ENCODE measurements at regions not wholly inside any gene's neighbourhood (a gene's known extent, or its start where the extent isn't known, plus 50 kb on each side); places are given as distances from the start of the nearest gene placed in this dataset.
"Not testable (repeated sequence)": the region's sequence is repeated elsewhere in the genome, so short reads cannot be mapped to it uniquely, and the experiment has no call there.

DNA sequence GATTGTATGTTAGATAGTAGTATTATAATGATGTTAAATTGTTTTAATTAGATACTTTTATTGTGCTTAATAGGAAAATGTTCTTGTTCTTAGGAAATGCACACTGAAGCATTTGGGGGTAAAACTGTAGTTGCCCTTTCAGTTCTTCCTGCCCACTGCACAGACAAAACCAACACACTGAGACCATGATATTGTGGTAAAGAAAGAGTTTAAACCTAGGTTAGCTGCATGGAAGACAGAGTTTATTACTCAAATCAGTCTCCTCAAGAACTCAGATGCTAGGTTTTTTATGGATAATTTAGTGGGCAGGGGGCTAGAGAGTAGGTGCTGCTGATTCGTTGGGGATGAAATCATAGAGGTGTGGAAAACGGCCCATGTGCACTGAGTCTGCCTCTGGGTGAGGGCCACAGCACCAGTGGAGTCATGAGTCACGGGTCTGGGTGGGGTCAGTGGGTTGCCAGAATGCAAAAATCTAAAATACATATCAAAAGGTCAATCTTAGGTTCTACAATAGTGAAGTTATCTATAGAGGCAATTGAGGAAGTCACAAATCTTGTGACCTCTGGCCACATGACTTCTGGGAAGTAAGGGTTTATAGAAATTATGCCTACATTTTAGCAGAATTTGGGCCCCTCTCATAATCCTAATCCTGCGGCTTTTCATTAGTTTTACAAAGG is 124.8 kb upstream of the FOXN2 start:
- DNase-seq (ENCODE audit: low read depth, low spot score) = no peak

DNA sequence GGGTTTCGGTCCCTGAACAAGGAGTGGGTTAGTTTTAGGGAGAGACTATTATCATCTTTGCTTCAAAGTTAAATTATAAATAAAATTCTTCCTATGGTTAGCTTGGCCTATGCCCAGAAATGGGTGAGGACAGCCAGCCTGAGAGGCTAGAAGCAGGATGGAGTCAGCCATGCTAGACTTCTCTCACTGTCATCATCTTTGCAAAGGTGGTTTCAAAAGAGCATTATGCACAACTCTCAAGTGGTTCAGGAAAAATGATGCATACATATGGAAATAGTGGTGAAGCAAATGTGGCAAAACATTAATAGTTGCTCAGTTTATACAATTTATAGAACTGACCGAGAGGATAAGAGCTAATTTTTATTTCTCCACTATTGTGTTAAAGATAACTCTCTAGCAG is 124.3 kb upstream of the FOXN2 start:
- DNase-seq (ENCODE audit: low read depth, low spot score) = no peak

DNA sequence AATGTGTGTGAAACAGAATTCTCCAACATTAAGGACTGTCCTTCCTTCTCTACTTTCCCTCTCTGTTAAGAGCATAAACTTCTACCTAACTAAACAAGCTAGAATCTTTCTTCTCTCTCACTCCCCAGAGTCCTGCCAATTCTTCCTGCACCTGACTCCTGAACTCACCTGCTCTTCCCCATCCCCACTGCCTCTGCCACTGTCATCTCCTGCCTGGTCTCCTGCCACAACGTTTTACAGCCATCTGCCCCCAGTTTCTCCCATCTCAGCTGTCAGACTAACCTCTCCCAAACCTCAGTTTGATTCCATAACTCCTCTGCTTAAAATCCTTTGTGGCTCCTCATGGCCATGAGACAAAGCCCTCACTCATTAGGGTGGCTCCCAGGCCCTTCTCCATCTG is 119.8 kb upstream of the FOXN2 start:
- no peak for DNase-seq (ENCODE audit: low read depth, low spot score)

DNA sequence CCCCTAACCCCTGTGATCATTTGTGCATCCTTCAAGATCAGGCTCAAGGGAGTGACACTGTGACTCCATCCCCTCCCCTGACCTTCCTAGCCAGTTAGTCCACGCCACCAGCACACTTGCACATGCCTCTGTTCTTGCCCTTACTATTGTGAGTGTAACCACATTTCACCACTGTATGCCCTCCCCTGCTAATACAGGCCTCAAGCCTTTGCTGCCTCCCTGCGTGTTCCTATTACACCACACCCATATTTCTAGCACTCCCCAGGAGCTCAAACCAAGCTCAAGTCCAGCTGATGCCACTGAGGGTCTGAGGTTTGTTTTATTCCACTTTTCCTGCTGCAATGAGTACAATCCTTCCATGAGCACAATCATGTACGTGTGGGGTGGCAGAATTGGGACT is 119.3 kb upstream of the FOXN2 start:
- no peak for DNase-seq (ENCODE audit: low read depth, low spot score)

DNA sequence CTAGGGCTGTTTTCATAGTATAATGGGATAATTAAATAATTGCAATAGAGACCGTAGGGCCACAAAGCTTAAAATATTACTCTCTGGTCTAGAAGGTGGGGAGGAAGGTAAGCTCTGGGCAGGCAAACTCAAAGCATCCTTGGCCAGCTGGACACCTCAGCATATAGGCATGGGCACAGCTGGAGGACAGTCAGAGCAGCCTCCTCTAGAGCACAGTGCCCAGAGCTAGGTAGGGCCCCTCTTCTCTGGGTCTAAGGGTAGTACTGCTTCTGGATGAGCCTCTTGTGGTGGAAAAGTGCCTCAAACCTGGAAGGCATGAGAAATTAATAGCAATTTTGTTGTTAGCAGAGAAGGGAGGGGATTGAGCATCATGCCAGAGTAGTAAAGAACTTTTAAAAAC is 116.9 kb upstream of the FOXN2 start:
- DNase-seq (ENCODE audit: low read depth, low spot score) = no peak

DNA sequence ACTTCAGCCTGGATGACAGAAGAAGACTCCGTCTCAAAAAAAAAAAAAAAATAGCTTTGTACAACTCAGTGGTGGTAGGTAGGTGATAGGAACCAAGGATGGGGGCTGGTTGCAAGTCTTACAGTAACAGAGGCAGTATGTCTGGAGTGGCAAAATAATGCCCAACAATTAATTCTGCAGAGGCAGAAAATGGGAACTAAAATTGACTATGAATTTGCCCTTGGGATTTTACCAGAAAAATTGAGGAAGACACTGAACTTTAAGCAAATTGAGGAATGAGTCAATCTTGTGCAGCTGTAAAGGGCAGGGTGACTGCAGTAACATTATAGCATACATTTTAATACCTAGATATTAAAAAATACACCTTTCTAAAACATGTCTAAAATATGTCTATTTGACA is 116.1 kb upstream of the FOXN2 start:
- no peak for DNase-seq (ENCODE audit: low read depth, low spot score)

DNA sequence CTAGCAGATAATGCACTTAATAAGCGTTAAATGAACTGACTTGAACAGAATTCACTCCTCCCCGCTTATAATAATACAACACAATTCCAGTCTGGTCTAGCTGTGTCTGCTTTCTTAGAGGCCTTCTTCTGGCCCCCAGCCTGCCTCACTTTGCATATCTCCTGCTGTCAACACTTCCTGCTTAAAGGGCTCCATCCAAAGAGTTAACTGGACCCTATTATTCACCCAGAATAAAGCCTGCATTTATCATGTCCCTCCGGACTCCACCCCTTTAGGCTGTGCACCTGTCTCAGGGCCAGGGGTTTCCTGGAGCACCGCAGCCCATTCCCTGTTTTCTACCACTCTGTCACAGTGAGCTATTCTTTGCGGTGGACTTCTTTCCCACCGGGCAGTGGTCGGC is 115.4 kb upstream of the FOXN2 start:
- no peak for DNase-seq (ENCODE audit: low read depth, low spot score)

DNA sequence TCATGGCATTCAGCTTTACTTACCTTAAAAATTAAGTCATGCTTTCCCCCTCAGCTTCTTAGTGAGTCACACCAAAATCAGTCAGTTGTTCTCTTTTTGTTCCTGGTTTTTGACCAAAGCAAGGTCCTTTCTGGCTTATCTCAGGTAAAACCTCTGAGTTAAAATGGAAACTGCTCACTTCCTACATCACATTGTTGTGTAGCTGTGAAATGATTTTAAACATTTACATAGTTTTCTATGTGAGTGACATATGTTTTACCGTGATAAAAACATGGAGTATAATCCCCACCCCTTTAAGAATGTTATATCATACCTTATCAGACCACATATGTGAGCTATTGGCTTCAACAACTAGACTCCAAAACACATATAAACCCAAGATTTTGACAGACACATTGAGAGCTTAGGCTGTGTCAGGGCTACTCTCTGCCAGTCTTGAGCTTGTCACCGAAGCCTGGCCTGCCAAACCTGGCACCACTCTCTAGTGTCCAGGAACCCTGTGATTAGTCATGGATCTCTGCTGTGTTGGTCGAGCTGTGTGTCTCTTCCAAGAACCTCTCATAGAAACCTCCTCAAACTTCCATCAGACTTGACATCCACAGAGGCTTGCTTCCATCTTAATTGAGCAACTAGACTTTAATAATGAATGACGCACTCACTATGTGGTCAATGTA is 113.7 kb upstream of the FOXN2 start:
- no peak for DNase-seq (ENCODE audit: low read depth, low spot score)

DNA sequence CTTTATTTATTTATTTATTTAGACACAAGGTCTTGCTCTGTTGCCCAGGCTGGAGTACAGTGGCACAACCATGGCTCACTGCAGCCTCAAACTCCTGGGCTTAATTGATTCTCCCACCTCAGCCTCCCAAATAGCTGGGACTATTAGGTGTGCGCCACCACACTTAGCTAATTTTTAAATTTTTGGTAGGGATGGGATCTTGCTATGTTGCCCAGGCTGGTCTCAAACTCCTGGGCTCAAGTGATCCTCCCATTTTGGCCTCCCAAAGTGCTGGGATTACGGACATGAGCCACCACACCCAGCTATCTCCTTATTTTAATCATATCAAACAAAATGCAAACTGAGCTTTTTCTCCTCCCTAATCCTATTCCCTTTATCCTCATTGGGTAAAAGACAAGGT is 113.0 kb upstream of the FOXN2 start:
- DNase-seq (ENCODE audit: low read depth, low spot score) = not testable (repeated sequence)

DNA sequence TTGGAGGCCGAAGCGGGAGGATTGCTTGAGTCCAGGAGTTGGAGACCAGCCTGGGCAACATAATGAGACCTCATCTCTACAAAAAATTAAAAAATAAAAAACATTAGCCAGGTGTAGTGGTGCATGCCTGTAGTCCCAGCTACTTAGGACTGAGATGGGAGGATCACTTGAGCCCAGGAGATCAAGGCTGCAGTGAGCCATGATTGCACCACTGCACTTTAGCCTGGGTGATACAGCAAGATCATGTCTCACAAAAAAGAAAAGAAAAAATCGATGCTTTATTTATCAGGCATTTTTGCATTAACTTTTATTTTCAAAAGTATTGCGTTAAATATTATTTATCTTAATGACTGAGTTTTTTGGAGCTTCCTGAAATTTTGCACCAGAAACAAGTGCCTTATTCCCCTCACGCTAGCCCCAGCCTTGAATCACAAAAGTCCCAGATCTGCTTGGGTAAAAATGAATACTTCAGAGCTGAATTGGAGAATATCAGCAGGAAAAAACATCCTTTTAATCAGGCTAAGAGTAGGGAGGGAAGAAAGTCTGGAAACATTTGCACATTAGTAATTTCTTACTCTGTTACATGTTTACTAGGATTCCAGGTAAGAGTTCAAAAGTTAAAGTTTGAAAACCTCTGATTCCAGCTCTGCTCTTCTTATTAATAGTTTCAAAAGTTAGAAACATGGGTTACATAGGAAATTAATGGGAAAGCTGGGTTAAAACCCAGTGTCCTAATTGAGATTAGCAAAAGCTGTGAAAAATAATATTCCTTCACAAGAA is 111.4 kb upstream of the FOXN2 start:
- no peak for DNase-seq (ENCODE audit: low read depth, low spot score)

DNA sequence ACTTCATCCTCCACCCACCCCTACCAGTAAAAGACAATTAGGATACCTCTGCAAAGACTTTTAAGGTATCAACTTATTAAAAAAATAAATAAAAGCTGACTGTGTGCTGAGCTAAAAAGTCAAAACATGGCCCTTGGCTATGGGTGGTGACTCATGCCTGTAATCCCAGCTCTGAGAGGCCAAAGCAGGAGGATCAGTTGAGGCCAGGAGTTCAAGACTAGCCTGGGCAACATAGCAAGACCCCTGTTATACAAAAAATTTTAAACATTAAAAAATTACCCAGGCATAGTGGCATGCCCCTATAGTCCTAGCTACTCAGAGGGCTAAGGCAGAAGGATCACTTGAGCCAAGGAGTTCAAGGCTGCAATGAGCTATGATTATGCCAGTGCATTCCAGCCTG is 110.8 kb upstream of the FOXN2 start:
- DNase-seq (ENCODE audit: low read depth, low spot score) = no peak

DNA sequence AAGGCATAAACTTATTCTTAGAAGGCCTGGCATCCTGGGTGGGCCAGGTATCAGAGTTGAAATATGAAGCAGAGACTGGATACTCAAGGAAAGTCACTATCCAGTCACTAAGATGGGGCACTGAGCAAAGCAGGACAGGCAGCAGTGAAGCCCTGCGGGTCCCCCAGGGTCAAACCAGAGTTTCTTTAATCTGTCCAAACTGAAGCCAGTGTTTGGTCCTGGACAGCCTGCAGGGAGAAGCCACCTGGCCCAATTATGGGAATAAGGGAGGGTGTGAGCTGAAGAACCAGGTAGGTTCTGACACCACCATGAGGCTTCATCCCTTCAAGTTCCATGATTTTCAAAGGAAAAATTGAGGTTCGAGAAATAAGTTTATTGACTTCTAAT is 109.7 kb upstream of the FOXN2 start:
- DNase-seq (ENCODE audit: low read depth, low spot score) = no peak

DNA sequence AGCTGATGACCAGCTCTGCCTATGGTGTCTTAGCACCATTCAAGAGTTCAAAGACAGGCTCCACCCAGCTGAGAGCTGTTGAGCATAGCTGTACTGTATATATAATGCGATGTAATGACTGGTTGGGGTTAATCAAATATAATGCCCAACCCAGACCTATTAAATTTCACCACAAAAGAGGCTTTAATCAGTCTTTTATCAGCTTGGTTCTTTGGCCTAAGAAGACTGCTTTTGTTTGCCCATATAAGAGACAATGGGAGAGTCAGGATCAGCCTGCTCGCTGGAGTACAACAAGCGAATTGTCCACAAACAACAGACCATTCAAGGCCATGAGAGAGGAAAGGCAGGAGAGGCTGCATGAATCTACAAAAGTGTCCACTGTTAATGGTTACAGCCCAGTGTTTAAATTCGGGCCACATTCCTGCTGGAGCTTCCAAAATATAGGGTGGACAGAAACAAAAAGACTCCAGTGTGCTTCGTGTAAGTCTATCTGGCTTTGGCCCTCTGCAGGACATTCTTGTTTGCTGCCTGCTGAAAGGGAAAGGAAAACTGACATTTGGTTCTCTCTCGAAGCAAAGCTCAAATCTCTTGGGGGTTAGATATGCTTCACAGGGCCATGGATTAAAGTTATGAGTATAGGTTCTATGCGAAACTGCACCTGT is 109.2 kb upstream of the FOXN2 start:
- no peak for DNase-seq (ENCODE audit: low read depth, low spot score)

DNA sequence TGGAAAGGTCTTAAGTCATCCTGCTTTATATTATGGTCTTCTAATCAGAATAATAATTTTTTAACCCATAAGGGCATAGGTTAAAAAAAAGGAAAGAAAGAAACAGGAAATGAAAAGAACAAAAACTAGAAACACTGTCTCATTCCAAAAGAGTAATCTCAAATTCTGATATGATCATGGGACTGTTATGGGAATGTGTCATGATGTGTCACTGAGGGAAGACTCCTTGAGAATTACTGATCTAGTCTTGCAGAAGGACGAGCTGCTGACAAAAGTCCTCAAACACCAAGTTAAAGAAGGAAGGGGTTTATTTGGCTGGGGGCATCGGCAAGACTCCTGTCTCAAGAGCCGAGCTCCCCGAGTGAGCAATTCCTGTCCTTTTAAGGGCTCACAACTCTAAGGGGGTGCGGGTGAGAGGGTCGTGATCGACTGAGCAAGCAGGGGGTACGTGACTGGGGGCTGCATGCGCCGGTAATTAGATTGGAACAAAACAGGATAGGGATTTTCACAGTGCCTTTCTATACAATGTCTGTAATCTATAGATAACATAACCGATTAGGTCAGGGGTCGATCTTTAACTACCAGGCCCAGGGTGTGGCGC is 108.3 kb upstream of the FOXN2 start:
- DNase-seq (ENCODE audit: low read depth, low spot score) = not testable (repeated sequence)

DNA sequence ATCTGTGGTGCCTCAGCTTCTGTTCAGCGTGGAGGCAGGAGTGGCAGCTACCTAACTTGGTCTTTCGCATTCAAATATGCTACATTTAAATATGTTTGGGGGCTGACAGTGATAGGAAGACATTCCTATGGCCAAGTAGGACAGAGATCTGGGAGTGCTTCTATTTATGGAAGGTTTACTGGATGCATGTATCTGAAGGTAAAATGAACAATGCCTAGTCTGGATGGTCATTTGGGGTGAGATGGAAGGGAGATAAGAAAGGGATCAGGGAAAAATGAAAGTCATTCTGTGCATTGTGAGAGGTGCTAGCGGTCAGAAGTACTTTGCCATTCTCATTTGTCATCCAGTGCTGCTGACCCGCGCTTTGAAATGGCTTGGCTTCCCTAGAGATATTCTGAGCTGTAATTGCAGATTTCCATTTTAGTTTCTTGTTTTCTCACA is 107.3 kb upstream of the FOXN2 start:
- no peak for DNase-seq (ENCODE audit: low read depth, low spot score)

DNA sequence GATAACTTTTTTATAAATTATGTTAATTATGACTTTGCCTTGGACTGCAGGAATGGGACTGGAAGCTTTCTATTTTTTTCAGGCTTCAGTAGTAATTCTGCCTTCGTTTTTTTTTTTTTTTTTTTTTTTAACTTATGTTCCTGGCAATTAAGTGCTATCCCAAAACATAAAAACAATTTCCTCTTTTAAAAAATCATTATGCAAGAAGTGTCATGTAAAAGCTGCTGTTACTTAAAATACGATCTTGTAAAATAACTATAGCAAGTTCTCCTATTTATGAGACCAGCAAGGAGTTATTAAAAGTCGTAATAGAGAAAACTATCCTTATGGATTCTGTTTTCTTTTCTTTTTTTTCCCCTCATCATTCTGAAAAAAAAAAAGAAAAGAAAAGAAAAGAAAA is 106.6 kb upstream of the FOXN2 start:
- no peak for DNase-seq (ENCODE audit: low read depth, low spot score)

DNA sequence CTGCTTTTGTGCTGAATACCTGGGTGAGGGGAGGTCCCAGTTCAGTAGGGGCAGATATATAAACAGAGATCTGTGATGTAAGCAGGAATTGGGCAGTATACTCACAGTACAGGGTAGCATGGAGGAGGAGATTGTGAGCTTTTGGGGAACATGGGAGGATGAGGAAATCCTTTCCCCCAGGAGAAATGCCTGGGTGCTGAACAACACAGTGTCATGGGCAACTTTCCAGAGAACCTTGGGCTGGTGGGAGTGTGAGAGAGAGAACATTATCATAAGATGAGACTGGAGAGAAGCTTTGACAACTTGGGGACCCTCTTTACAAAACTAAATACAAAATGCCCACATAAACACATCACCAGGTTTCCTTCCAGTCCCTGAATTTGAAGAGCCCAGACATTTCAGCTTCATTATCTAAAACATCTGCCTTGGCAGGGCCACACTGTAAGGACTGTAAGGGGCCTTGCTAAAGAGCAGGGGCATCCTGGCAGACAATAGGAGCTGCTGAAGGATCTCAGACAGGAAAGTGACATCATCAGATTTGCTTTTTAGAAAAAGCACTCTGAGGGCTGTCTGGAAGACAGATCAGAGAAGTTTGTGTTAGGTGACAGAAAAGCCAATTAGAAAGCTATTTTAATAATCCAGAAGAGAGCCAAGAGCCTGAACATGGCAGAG is 105.1 kb upstream of the FOXN2 start:
- peak; percentile 55 for DNase-seq (ENCODE audit: low read depth, low spot score)

DNA sequence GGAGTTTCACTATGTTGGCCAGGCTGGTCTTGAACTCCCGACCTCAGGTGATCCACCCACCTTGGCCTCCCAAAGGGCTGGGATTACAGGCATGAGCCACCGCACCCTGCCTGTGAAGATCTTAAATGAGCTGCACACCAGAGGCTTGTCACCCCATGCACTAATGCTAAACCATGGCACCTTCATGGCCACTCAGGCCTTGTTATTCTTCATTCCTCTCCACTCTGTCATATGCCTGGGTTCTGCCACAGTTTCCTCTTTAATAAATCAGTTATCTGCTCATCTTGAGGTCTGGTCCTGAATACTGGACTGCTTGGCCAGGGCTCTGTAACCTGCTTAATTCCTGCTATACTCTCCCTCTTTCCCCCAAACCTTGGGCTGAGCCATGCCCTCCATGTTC is 104.3 kb upstream of the FOXN2 start:
- DNase-seq (ENCODE audit: low read depth, low spot score) = no peak

DNA sequence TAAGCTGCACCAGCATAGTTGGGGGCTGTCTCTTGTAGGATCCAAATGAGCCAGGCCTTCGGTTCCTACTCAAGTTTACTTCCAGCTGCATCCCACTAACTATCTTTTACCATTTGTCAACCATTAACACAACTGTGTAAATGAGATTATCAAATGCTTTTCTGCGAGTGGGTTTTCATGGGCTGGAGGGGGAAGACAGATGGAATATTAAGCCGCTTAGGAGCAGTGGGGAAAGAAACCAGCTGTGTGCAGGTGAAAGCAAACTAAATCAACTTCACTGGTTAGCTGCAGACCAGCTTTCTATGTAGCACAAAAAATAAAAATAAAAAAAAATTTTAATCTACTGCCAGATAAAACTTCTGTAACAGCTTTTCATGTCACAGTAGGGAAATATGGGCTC is 100.8 kb upstream of the FOXN2 start:
- DNase-seq (ENCODE audit: low read depth, low spot score) = no peak

DNA sequence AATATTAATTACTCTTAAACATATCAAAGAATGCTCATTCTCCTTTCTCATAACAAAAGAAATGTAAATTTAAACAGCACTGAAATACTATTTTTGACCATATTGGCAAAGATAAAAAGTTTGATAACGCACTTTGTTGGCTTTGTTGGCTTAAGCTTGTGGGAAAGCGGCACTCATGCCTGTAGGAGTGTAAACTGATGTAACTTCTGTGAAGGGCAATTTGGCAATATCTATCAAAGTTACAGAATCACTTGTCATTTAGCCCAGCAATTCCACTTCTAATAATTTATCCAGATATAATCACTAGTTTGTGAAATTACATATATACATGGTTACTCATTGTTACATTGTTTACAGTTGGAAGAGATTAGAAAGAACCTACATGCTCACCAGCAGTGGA is 96.3 kb upstream of the FOXN2 start:
- no peak for DNase-seq (ENCODE audit: low read depth, low spot score)

DNA sequence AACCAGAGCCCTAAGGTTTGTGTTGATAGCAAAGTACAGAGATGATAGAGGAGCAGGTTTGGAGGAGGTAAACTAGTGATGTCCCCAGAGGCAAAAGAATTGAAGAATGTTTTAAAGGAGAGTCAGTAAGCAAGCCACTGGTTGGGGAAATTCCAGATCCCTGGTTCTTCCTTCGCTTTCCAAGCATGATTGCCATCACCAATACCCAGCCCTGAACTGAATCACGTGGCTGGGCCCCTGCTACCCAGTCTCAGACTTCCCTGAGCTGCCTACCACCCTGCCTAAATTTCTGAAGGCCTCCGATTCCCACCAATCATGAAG is 95.3 kb upstream of the FOXN2 start:
- DNase-seq (ENCODE audit: low read depth, low spot score) = no peak
